OCI-LY3 (cell line): ENCODE measurements at regions not wholly inside any gene's neighbourhood (a gene's known extent, or its start where the extent isn't known, plus 50 kb on each side); places are given as distances from the start of the nearest gene placed in this dataset.

ENCODE experiments used
- H2AFZ ChIP-seq: fragments of 200-600, 300-600 bp; shearing (Covaris generic); 2 replicates; pipeline ENCODE4 v1.6.0; 2014; ENCODE audit warnings: antibody characterized with exemption, low read depth, low read length
- H3K27ac ChIP-seq: fragments of 200-600, 300-600 bp; sonication (generic); 2 replicates; pipeline ENCODE4 v1.5.1; 2014; ENCODE audit warnings: mild to moderate bottlenecking, low read length, moderate library complexity, mixed read lengths
- H3K27me3 ChIP-seq: fragments of 200-600, 300-600 bp; sonication (generic); 2 replicates; pipeline ENCODE4 v1.6.1; 2014; ENCODE audit warnings: low read depth, low read length, mixed read lengths
- H3K36me3 ChIP-seq: fragments of 200-600, 300-600 bp; sonication (generic); replicated peaks from 2 replicates; pipeline ENCODE3; 2014; ENCODE audit warnings: low read depth, low read length, mixed read lengths
- H3K4me1 ChIP-seq: fragments of 300-600, 200-600 bp; sonication (generic); 2 replicates; pipeline ENCODE4 v1.6.1; 2014; ENCODE audit warnings: low read length, mixed read lengths
- H3K4me2 ChIP-seq: fragments of 200-600, 300-600 bp; sonication (generic); 2 replicates; pipeline ENCODE4 v1.6.1; 2014; ENCODE audit warnings: low read length, mixed read lengths
- H3K4me3 ChIP-seq: fragments of 300-600, 200-600 bp; sonication (generic); 2 replicates; pipeline ENCODE4 v1.5.1; 2014; ENCODE audit warnings: antibody characterized with exemption, mild to moderate bottlenecking, low read length, moderate library complexity
- H3K79me2 ChIP-seq: fragments of 300-600, 200-600 bp; shearing (Covaris generic); 2 replicates; pipeline ENCODE4 v1.6.1; 2014; ENCODE audit warnings: mild to moderate bottlenecking, low read length, mixed read lengths
- H3K9ac ChIP-seq: fragments of 300-600, 200-600 bp; shearing (Covaris generic); 2 replicates; pipeline ENCODE4 v1.6.0; 2014; ENCODE audit warnings: mild to moderate bottlenecking, low read length, moderate library complexity
- H3K9me3 ChIP-seq: fragments of 200-600, 300-600 bp; shearing (Covaris generic); 2 replicates; pipeline ENCODE4 v1.6.1; 2014; ENCODE audit warnings: low read length, mixed read lengths; ENCODE audit not compliant: insufficient read depth
- H4K20me1 ChIP-seq: fragments of 200-600, 300-600 bp; sonication (generic); 2 replicates; pipeline ENCODE4 v1.6.1; 2016; ENCODE audit warnings: low read length, mixed read lengths; ENCODE audit not compliant: insufficient read depth
- CTCF ChIP-seq: fragments of 200-600, 300-600 bp; sonication (generic); IDR thresholded peaks from 2 replicates; pipeline ENCODE4 v1.5.1; 2014; ENCODE audit warnings: antibody characterized with exemption, low read length, low read depth
- EZH2phosphoT487 ChIP-seq: fragments of 200-600 bp; shearing (Covaris generic); IDR thresholded peaks from 2 replicates; pipeline ENCODE4 v1.6.1; 2018; ENCODE audit warnings: antibody characterized with exemption, mixed run types, low read depth

GRCh38 chrX:42149765-42150164, 226.4 kb upstream of the CASK start:
- Histone ChIP-seq H3K9ac (no peak overlapping the region), H3K4me3 (no peak overlapping the region), H3K79me2 (no peaks in the 10 kb centered on the region), H3K4me2 (no peak overlapping the region), H3K27ac (no peak overlapping the region), H2AFZ (no peak overlapping the region), H3K36me3 (no peaks in the 10 kb centered on the region), H3K9me3 (no peaks in the 10 kb centered on the region), H4K20me1 (no peaks in the 10 kb centered on the region), H3K27me3 (no peaks in the 10 kb centered on the region), H3K4me1 (no peaks in the 10 kb centered on the region)
- no peak for TF ChIP-seq EZH2phosphoT487
- no peak for TF ChIP-seq CTCF

GRCh38 chrX:42149281-42149680, 225.9 kb upstream of the CASK start:
- H3K4me1 ChIP-seq, result no peaks in the 10 kb centered on the region
- H4K20me1 ChIP-seq, result no peaks in the 10 kb centered on the region
- no peak overlapping the region for H3K4me2 ChIP-seq
- TF ChIP-seq EZH2phosphoT487, result no peak
- TF ChIP-seq CTCF, result no peak
- no peak overlapping the region for H3K4me3 ChIP-seq
- no peak overlapping the region for H2AFZ ChIP-seq
- no peak overlapping the region for H3K27ac ChIP-seq
- H3K36me3 ChIP-seq, result no peaks in the 10 kb centered on the region
- no peaks in the 10 kb centered on the region for H3K27me3 ChIP-seq
- no peaks in the 10 kb centered on the region for H3K79me2 ChIP-seq
- no peaks in the 10 kb centered on the region for H3K9me3 ChIP-seq
- H3K9ac ChIP-seq, result no peak overlapping the region

- no peak overlapping the region for H3K4me3 ChIP-seq
- no peaks in the 10 kb centered on the region for H3K4me1 ChIP-seq
- H3K9ac ChIP-seq, result no peak overlapping the region
- no peaks in the 10 kb centered on the region for H3K9me3 ChIP-seq
- no peak overlapping the region for H3K4me2 ChIP-seq
- H4K20me1 ChIP-seq, result no peaks in the 10 kb centered on the region
- H3K79me2 ChIP-seq, result no peaks in the 10 kb centered on the region
- no peaks in the 10 kb centered on the region for H3K27me3 ChIP-seq
- no peaks in the 10 kb centered on the region for H3K36me3 ChIP-seq
- no peak for TF ChIP-seq CTCF
- no peak for TF ChIP-seq EZH2phosphoT487
- H2AFZ ChIP-seq, result no peak overlapping the region
- H3K27ac ChIP-seq, result no peak overlapping the region
Measured at GRCh38 chrX:42143866-42144592, 220.7 kb upstream of the CASK start.

GRCh38 chrX:42140320-42140719, 217.0 kb upstream of the CASK start:
- Histone ChIP-seq H3K9me3 (no peaks in the 10 kb centered on the region; the same call in 1 of the 2 replicates), H3K27me3 (no peaks in the 10 kb centered on the region), H3K36me3 (no peaks in the 10 kb centered on the region), H4K20me1 (no peaks in the 10 kb centered on the region), H3K4me1 (no peaks in the 10 kb centered on the region), H3K27ac (no peak overlapping the region), H3K9ac (no peak overlapping the region), H3K79me2 (no peaks in the 10 kb centered on the region), H3K4me3 (no peak overlapping the region), H2AFZ (no peak overlapping the region), H3K4me2 (no peak overlapping the region)
- TF ChIP-seq CTCF, result no peak
- TF ChIP-seq EZH2phosphoT487, result no peak
